ENCODE measurements at regions not wholly inside any gene's neighbourhood (a gene's known extent, or its start where the extent isn't known, plus 50 kb on each side); places are given as distances from the start of the nearest gene placed in this dataset.

DNA sequence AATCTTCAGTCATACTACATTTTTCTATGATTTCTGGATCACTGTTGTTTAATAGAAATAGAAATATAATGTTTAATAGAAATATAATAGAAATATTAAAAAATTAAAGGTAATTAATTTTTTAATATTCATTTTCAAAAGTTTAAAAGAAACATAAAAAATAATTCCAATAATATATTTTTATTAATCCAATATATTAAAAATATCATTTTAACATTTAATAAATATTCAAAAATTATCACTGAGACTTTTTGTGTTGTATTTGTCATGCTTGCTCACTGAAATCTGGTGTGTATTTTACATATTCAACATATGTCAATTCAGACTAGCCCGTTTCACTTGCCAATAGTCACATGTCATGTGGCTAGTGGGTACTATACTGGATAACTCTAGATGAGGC lies 80.6 kb upstream of the SLCO6A1 start:
- TF ChIP-seq ZBED1 (IDR thresholded peaks at IDR 0.05; ENCODE audit: borderline replicate concordance): no peak
- TF ChIP-seq CEBPB (IDR thresholded peaks at IDR 0.05; ENCODE audit: borderline replicate concordance in 1 of 2, low read depth in 2 of 2, low read length in 2 of 2): no peak
- TF ChIP-seq, protein P1, sequence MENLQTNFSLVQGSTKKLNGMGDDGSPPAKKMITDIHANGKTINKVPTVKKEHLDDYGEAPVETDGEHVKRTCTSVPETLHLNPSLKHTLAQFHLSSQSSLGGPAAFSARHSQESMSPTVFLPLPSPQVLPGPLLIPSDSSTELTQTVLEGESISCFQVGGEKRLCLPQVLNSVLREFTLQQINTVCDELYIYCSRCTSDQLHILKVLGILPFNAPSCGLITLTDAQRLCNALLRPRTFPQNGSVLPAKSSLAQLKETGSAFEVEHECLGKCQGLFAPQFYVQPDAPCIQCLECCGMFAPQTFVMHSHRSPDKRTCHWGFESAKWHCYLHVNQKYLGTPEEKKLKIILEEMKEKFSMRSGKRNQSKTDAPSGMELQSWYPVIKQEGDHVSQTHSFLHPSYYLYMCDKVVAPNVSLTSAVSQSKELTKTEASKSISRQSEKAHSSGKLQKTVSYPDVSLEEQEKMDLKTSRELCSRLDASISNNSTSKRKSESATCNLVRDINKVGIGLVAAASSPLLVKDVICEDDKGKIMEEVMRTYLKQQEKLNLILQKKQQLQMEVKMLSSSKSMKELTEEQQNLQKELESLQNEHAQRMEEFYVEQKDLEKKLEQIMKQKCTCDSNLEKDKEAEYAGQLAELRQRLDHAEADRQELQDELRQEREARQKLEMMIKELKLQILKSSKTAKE (IDR thresholded peaks at IDR 0.05; ENCODE audit: low read depth, poor library complexity, severe bottlenecking): no peak
- TF ChIP-seq ESRRA (IDR thresholded peaks at IDR 0.05; ENCODE audit: low read length): no peak
- no peak for TF ChIP-seq SREBF2 (IDR thresholded peaks at IDR 0.05; ENCODE audit: low read length)
- TF ChIP-seq CHD4 (IDR thresholded peaks at IDR 0.05): no peak
- TF ChIP-seq NBN (IDR thresholded peaks at IDR 0.05): no peak
- TF ChIP-seq MXI1 (IDR thresholded peaks at IDR 0.05; ENCODE audit: low read depth, low read length): no peak
- TF ChIP-seq, protein P2, sequence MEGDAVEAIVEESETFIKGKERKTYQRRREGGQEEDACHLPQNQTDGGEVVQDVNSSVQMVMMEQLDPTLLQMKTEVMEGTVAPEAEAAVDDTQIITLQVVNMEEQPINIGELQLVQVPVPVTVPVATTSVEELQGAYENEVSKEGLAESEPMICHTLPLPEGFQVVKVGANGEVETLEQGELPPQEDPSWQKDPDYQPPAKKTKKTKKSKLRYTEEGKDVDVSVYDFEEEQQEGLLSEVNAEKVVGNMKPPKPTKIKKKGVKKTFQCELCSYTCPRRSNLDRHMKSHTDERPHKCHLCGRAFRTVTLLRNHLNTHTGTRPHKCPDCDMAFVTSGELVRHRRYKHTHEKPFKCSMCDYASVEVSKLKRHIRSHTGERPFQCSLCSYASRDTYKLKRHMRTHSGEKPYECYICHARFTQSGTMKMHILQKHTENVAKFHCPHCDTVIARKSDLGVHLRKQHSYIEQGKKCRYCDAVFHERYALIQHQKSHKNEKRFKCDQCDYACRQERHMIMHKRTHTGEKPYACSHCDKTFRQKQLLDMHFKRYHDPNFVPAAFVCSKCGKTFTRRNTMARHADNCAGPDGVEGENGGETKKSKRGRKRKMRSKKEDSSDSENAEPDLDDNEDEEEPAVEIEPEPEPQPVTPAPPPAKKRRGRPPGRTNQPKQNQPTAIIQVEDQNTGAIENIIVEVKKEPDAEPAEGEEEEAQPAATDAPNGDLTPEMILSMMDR (IDR thresholded peaks at IDR 0.05 in 2 of 3, conservative IDR thresholded peaks at IDR 0.05 in 1 of 3; ENCODE audit: control insufficient read depth in 2 of 3, extremely low read depth in 1 of 3, insufficient read depth in 1 of 3, low read depth in 3 of 3, low read length in 3 of 3): no peak
- no peak for TF ChIP-seq EZH2 (IDR thresholded peaks at IDR 0.05; ENCODE audit: borderline replicate concordance, control insufficient read depth, low read depth, low read length)
- TF ChIP-seq, protein P3, sequence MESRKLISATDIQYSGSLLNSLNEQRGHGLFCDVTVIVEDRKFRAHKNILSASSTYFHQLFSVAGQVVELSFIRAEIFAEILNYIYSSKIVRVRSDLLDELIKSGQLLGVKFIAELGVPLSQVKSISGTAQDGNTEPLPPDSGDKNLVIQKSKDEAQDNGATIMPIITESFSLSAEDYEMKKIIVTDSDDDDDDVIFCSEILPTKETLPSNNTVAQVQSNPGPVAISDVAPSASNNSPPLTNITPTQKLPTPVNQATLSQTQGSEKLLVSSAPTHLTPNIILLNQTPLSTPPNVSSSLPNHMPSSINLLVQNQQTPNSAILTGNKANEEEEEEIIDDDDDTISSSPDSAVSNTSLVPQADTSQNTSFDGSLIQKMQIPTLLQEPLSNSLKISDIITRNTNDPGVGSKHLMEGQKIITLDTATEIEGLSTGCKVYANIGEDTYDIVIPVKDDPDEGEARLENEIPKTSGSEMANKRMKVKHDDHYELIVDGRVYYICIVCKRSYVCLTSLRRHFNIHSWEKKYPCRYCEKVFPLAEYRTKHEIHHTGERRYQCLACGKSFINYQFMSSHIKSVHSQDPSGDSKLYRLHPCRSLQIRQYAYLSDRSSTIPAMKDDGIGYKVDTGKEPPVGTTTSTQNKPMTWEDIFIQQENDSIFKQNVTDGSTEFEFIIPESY (IDR thresholded peaks at IDR 0.05): no peak
- TF ChIP-seq MTA2 (IDR thresholded peaks at IDR 0.05; ENCODE audit: low read depth): no peak
- TF ChIP-seq NRF1 (conservative IDR thresholded peaks at IDR 0.05; ENCODE audit: low read depth, low read length): no peak
- TF ChIP-seq, protein P4, sequence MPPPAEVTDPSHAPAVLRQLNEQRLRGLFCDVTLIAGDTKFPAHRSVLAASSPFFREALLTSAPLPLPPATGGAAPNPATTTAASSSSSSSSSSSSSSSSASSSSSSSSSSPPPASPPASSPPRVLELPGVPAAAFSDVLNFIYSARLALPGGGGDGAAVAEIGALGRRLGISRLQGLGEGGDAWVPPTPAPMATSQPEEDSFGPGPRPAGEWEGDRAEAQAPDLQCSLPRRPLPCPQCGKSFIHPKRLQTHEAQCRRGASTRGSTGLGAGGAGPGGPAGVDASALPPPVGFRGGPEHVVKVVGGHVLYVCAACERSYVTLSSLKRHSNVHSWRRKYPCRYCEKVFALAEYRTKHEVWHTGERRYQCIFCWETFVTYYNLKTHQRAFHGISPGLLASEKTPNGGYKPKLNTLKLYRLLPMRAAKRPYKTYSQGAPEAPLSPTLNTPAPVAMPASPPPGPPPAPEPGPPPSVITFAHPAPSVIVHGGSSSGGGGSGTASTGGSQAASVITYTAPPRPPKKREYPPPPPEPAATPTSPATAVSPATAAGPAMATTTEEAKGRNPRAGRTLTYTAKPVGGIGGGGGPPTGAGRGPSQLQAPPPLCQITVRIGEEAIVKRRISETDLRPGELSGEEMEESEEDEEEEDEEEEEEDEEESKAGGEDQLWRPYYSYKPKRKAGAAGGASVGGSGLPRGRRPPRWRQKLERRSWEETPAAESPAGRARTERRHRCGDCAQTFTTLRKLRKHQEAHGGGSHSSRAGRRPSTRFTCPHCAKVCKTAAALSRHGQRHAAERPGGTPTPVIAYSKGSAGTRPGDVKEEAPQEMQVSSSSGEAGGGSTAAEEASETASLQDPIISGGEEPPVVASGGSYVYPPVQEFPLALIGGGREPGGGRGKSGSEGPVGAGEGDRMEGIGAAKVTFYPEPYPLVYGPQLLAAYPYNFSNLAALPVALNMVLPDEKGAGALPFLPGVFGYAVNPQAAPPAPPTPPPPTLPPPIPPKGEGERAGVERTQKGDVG (CRISPR knock-in tag; IDR thresholded peaks at IDR 0.05): no peak

All from GM12878 (cell line).